ENCODE measurements at regions not wholly inside any gene's neighbourhood (a gene's known extent, or its start where the extent isn't known, plus 50 kb on each side); places are given as distances from the start of the nearest gene placed in this dataset.

DNA sequence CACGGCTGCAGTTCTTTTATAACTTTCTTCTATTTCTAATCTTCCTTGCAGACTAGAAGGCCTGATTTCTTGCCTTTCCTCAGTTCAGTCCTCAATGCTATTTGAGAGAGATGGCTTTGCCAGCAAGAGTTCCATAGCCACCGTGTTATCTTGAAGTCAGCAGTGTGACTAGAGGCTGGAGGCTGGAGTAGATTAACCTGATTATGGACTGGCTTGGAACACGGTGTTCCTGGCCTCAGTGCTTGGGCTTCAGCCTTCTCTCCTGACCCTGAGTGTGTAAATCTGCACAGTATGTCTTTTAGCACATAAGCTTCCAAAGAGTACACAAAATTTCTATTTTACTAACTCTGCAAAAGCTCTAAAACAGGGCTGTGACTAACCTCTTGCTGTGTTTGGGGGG is 61.4 kb downstream of the CCDC54 start:
- Histone ChIP-seq H3K9me3 (ENCODE audit: control insufficient read depth, insufficient read depth, low read length) (no peaks in the 10 kb centered on the region), H4K20me1 (ENCODE audit: insufficient read depth, low read length) (no peaks in the 10 kb centered on the region), H3K27ac (ENCODE audit: insufficient read depth, low read length) (no peak overlapping the region), H3K9me1 (ENCODE audit: insufficient read depth, low read length) (peaks cover 3% of the 10 kb centered on the region; the same call in 1 of the 2 replicates), H2AFZ (replicated peaks; ENCODE audit: low read length, poor library complexity) (no peak overlapping the region), H3K4me1 (ENCODE audit: control insufficient read depth, insufficient read depth, low read length) (no peaks in the 10 kb centered on the region), H3K27me3 (ENCODE audit: control insufficient read depth, insufficient read depth, low read length) (no peaks in the 10 kb centered on the region; the same call in 1 of the 2 replicates), H4K91ac (ENCODE audit: insufficient read depth, low read depth, low read length) (no peak overlapping the region), H3K4ac (ENCODE audit: low read depth, low read length) (no peak overlapping the region), H2AK5ac (ENCODE audit: low read depth, low read length) (no peak overlapping the region), H2BK120ac (ENCODE audit: low read depth, low read length) (no peak overlapping the region), H3K4me2 (ENCODE audit: low read depth, low read length) (no peak overlapping the region), H2AK9ac (replicated peaks; ENCODE audit: low read depth, low read length, poor library complexity) (no peak overlapping the region), H2BK5ac (ENCODE audit: low read depth, low read length, poor library complexity, severe bottlenecking) (no peak overlapping the region), H4K5ac (ENCODE audit: low read depth, low read length) (no peak overlapping the region), H3K56ac (ENCODE audit: extremely low read depth, insufficient read depth, low read length) (no peak overlapping the region), H3K23ac (ENCODE audit: low read depth, low read length) (no peak overlapping the region), H3K79me1 (ENCODE audit: low read depth in 1 of 2, low read length in 2 of 2) (no peaks in the 10 kb centered on the region), H3K9ac (ENCODE audit: low read depth, low read length) (no peak overlapping the region), H4K8ac (ENCODE audit: low read depth in 2 of 2, low read length in 2 of 2) (no peak overlapping the region), H2BK20ac (ENCODE audit: low read depth, low read length) (no peak overlapping the region), H3K36me3 (ENCODE audit: control insufficient read depth, insufficient read depth, low read length) (no peaks in the 10 kb centered on the region), H3K14ac (replicated peaks; ENCODE audit: low read depth, low read length) (no peak overlapping the region), H3K18ac (ENCODE audit: low read depth, low read length) (no peak overlapping the region), H3K4me3 (ENCODE audit: insufficient read depth, low read depth, low read length) (no peak overlapping the region), H2BK15ac (ENCODE audit: low read depth, low read length) (no peak overlapping the region)
- TF ChIP-seq RFX5 (IDR thresholded peaks at IDR 0.05; ENCODE audit: low read depth, low read length) (no peak), FOS (IDR thresholded peaks at IDR 0.05; ENCODE audit: low read depth, low read length) (no peak), CEBPB (IDR thresholded peaks at IDR 0.05; ENCODE audit: low read depth, low read length) (no peak), RCOR1 (IDR thresholded peaks at IDR 0.05; ENCODE audit: insufficient replicate concordance, low read length) (no peak), SMC3 (IDR thresholded peaks at IDR 0.05; ENCODE audit: low read depth, low read length) (no peak), MXI1 (IDR thresholded peaks at IDR 0.05; ENCODE audit: borderline replicate concordance, low read depth, low read length) (no peak)
- TF ChIP-seq, protein P1, sequence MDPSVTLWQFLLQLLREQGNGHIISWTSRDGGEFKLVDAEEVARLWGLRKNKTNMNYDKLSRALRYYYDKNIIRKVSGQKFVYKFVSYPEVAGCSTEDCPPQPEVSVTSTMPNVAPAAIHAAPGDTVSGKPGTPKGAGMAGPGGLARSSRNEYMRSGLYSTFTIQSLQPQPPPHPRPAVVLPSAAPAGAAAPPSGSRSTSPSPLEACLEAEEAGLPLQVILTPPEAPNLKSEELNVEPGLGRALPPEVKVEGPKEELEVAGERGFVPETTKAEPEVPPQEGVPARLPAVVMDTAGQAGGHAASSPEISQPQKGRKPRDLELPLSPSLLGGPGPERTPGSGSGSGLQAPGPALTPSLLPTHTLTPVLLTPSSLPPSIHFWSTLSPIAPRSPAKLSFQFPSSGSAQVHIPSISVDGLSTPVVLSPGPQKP (IDR thresholded peaks at IDR 0.05; ENCODE audit: borderline replicate concordance, low read depth, low read length) = no peak
- no peak for DNase-seq
- WGBS, 2 experiments (ENCODE audit: extremely low coverage in 2 of 2, insufficient read length in 1 of 2) = no CpG with 5 or more reads among the region's 3 CpGs
- ChIA-PET CTCF (no interaction called here), POLR2A (ENCODE audit: unreplicated experiment) (no interaction called here)
- intact Hi-C loops (cut with micrococcal nuclease) (loop anchor here (10.0 kb wide), 1 partner anchor 296 kb away; no protein-coding TSS in a partner anchor), in situ Hi-C loops (cut with MboI; ENCODE audit: low sequenced_read_pairs) (no loop called here), dilution Hi-C loops (cut with HindIII; ENCODE audit: low sequenced_read_pairs, unreplicated experiment) (no loop called here)
- BruUV-seq (replicated peaks) = no TSS peak
- ATAC-seq (ENCODE audit: low read depth) = no peak

Data from IMR-90 (cell line).